ENCODE measurements at regions not wholly inside any gene's neighbourhood (a gene's known extent, or its start where the extent isn't known, plus 50 kb on each side); places are given as distances from the start of the nearest gene placed in this dataset.

GRCh38 chr4:14368391-14368790 is 633.9 kb upstream of the CPEB2 start:
- Histone ChIP-seq H4K8ac (ENCODE audit: extremely low read depth, insufficient read depth, low read length) (no peak overlapping the region), H3K4me3 (ENCODE audit: extremely low read depth in 1 of 4, insufficient read depth in 2 of 4, low read depth in 3 of 4, low read length in 4 of 4) (no peak overlapping the region), H2BK20ac (ENCODE audit: low read length) (no peak overlapping the region), H3K9ac (replicated peaks in 1 of 4; ENCODE audit: extremely low read depth in 1 of 4, low read depth in 3 of 4, low read length in 3 of 4) (no peak overlapping the region), H3K4me2 (ENCODE audit: insufficient read depth in 1 of 2, low read depth in 2 of 2, low read length in 2 of 2) (no peak overlapping the region), H3K56ac (replicated peaks; ENCODE audit: insufficient read length, low read depth, low read length) (no peak overlapping the region), H3K9me3 (ENCODE audit: insufficient read depth in 2 of 2, low read depth in 1 of 2, low read length in 1 of 2) (no peaks in the 10 kb centered on the region), H2AK5ac (ENCODE audit: low read depth, low read length) (no peak overlapping the region), H2BK120ac (replicated peaks; ENCODE audit: low read depth, low read length) (no peak overlapping the region), H4K20me1 (replicated peaks in 1 of 2; ENCODE audit: control insufficient read depth in 1 of 2, insufficient read depth in 2 of 2, low read length in 2 of 2) (no peaks in the 10 kb centered on the region), H3K79me2 (ENCODE audit: control insufficient read depth in 1 of 2, insufficient read depth in 2 of 2, low read length in 2 of 2) (no peaks in the 10 kb centered on the region), H3K23me2 (ENCODE audit: low read depth, low read length) (no peaks in the 10 kb centered on the region), H2BK5ac (ENCODE audit: low read depth, low read length) (no peak overlapping the region), H3K4ac (replicated peaks; ENCODE audit: insufficient read length, low read depth, low read length) (no peak overlapping the region), H2BK15ac (ENCODE audit: low read length) (no peak overlapping the region; the same call in 1 of the 2 replicates), H4K91ac (replicated peaks; ENCODE audit: insufficient read length, low read length) (no peak overlapping the region), H4K5ac (ENCODE audit: insufficient read length, low read depth, low read length) (no peak overlapping the region), H3K27ac (ENCODE audit: low read depth, low read length) (no peak overlapping the region), H3K18ac (ENCODE audit: extremely low read depth, low read length) (no peak overlapping the region), H3K36me3 (ENCODE audit: control insufficient read depth in 2 of 4, insufficient read depth in 4 of 4, low read length in 3 of 4) (no peaks in the 10 kb centered on the region), H3K79me1 (ENCODE audit: low read depth, low read length) (no peaks in the 10 kb centered on the region), H2BK12ac (ENCODE audit: low read depth, low read length) (no peak overlapping the region), H3K23ac (ENCODE audit: insufficient read length) (no peak overlapping the region), H2AFZ (ENCODE audit: low read length) (no peak overlapping the region), H3K14ac (ENCODE audit: insufficient read length) (no peak overlapping the region), H3K4me1 (replicated peaks in 1 of 4; ENCODE audit: control insufficient read depth in 3 of 4, insufficient read depth in 4 of 4, low read length in 3 of 4) (peaks cover 0 to 5% (median 3%) of the 10 kb centered on the region in 4 experiments; a peak in 3 of 7 replicates), H3K27me3 (replicated peaks in 1 of 4; ENCODE audit: control insufficient read depth in 3 of 4, extremely low read depth in 1 of 4, insufficient read depth in 3 of 4, low read length in 3 of 4) (peaks cover 0 to 1% (median 0%) of the 10 kb centered on the region in 4 experiments; a peak in 1 of 7 replicates)
- ChIA-PET CTCF (ENCODE audit: partially characterized antibody) (no interaction called here), POLR2A (ENCODE audit: partially characterized antibody) (no interaction called here)
- FAIRE-seq (no peak), DNase-seq (ENCODE audit: low read depth in 1 of 2, low spot score in 2 of 2) (no peak)
- TF ChIP-seq SP4 (IDR thresholded peaks at IDR 0.05; ENCODE audit: low read length), result no peak
- TF ChIP-seq RBBP5 (IDR thresholded peaks at IDR 0.05; ENCODE audit: borderline replicate concordance, low read depth, low read length), result no peak
- TF ChIP-seq JUN (IDR thresholded peaks at IDR 0.05; ENCODE audit: low read depth, low read length), result no peak
- TF ChIP-seq NRF1 (IDR thresholded peaks at IDR 0.05; ENCODE audit: low read depth, low read length), result no peak
- TF ChIP-seq JUND (IDR thresholded peaks at IDR 0.05; ENCODE audit: low read length), result no peak
- TF ChIP-seq PHF8 (conservative IDR thresholded peaks at IDR 0.05; ENCODE audit: low read depth, low read length), result no peak
- no peak for TF ChIP-seq GABPA (IDR thresholded peaks at IDR 0.05; ENCODE audit: borderline replicate concordance, insufficient read depth, low read length)
- 83% methylated on average over 4 of the region's 4 CpGs; no CpG with 5 or more reads in 1 of the 2 experiments for WGBS, 2 experiments (ENCODE audit: extremely low coverage in 1 of 2, insufficient coverage in 1 of 2, insufficient read length in 1 of 2, insufficient replicate concordance in 2 of 2, low coverage in 1 of 2, low lambda C conversion rate in 2 of 2, missing lambda C conversion rate in 1 of 2)

Data from H1 (cell line).